ENCODE measurements at regions not wholly inside any gene's neighbourhood (a gene's known extent, or its start where the extent isn't known, plus 50 kb on each side); places are given as distances from the start of the nearest gene placed in this dataset.

DNA sequence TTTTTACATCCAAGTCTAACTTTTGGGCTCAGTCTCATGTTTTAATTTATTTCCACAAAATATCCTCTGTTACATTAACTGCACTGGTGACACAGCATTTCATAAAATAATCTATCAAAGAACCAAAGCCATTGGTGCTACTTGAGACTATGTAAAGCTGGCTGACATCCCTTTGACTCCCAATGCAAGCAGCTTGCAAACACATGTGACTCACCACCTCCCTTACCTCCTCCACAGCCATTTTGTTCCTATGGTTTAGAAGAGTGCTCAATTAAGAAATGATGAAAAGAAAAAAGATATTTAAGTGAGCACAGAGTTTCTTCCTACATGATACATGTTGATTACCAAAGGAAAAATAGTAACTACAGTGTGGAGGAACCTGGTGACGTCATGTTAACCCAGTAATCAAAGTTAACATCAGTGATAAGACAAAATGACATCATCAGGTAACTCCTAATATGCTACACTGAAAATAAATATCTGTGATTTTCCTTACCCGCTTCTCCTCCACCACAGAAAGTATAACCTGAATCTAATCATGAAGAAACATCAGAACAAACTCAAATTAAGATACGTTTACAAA is 53.3 kb upstream of the LGSN start:
- TF ChIP-seq CTCF (IDR thresholded peaks at IDR 0.05) (no peak), POLR2AphosphoS5 (IDR thresholded peaks at IDR 0.05) (no peak)
